ENCODE measurements at regions not wholly inside any gene's neighbourhood (a gene's known extent, or its start where the extent isn't known, plus 50 kb on each side); places are given as distances from the start of the nearest gene placed in this dataset.
"Not testable (repeated sequence)": the region's sequence is repeated elsewhere in the genome, so short reads cannot be mapped to it uniquely, and the experiment has no call there.

- DNase-seq: no peak
Observed at GRCh38 chr21:31530897-31531705, 128.4 kb upstream of the SOD1 start.

GRCh38 chr21:31530364-31530763 is 129.1 kb upstream of the SOD1 start:
- DNase-seq: no peak

- no peak for DNase-seq
Observed at GRCh38 chr21:31529406-31529805, 130.1 kb upstream of the SOD1 start.

- no peak for DNase-seq
Observed at GRCh38 chr21:31526040-31526439, 133.5 kb upstream of the SOD1 start.

- no peak for DNase-seq
Observed at GRCh38 chr21:31524140-31524539, 135.4 kb upstream of the SOD1 start.

GRCh38 chr21:31521515-31521914 is 138.0 kb upstream of the SOD1 start:
- DNase-seq: no peak

- DNase-seq: no peak
Observed at GRCh38 chr21:31520561-31521098, 138.9 kb upstream of the SOD1 start.

GRCh38 chr21:31518580-31518979 is 140.9 kb upstream of the SOD1 start:
- no peak for DNase-seq

- peak; percentile 7 for DNase-seq
Observed at GRCh38 chr21:31517664-31518414, 141.7 kb upstream of the SOD1 start.

GRCh38 chr21:31515253-31515652 is 144.2 kb upstream of the SOD1 start:
- no peak for DNase-seq

- DNase-seq: no peak
Observed at GRCh38 chr21:31514598-31514997, 144.9 kb upstream of the SOD1 start.

- DNase-seq: not testable (repeated sequence)
Observed at GRCh38 chr21:31513541-31513940, 146.0 kb upstream of the SOD1 start.

- DNase-seq: not testable (repeated sequence)
Observed at GRCh38 chr21:31511999-31512398, 147.5 kb upstream of the SOD1 start.

- DNase-seq: no peak
Observed at GRCh38 chr21:31511258-31511657, 148.2 kb upstream of the SOD1 start.

GRCh38 chr21:31509194-31510017 is 150.1 kb upstream of the SOD1 start:
- DNase-seq: peak; percentile 69

- DNase-seq: no peak
Observed at GRCh38 chr21:31505975-31506374, 153.5 kb upstream of the SOD1 start.

- DNase-seq: no peak
Observed at GRCh38 chr21:31503939-31504338, 155.6 kb upstream of the SOD1 start.

- DNase-seq: no peak
Observed at GRCh38 chr21:31503467-31503866, 156.0 kb upstream of the SOD1 start.

- no peak for DNase-seq
Observed at GRCh38 chr21:31502537-31503143, 156.9 kb upstream of the SOD1 start.

- DNase-seq: no peak
Observed at GRCh38 chr21:31501926-31502325, 157.6 kb upstream of the SOD1 start.

GRCh38 chr21:31500982-31501381 is 156.9 kb upstream of the TIAM1 start:
- no peak for DNase-seq

- DNase-seq: no peak
Observed at GRCh38 chr21:31500071-31500470, 156.0 kb upstream of the TIAM1 start.

- no peak for DNase-seq
Observed at GRCh38 chr21:31498985-31499384, 154.9 kb upstream of the TIAM1 start.
